C4-2B (cell line): ENCODE measurements at regions not wholly inside any gene's neighbourhood (a gene's known extent, or its start where the extent isn't known, plus 50 kb on each side); places are given as distances from the start of the nearest gene placed in this dataset.

Experiments used
- CTCF ChIP-seq: fragments of 450-650 bp; conservative IDR thresholded peaks from 2 replicates; pipeline ENCODE4 v1.5.1; 2017; ENCODE audit warnings: mild to moderate bottlenecking
- ZFX ChIP-seq: fragments of 450-650 bp; IDR thresholded peaks from 2 replicates; pipeline ENCODE4 v1.6.1; 2017

GRCh38 chr3:103947062-103947461 is 1419.6 kb upstream of the ALCAM start:
- no peak for TF ChIP-seq CTCF
- no peak for TF ChIP-seq ZFX
